ENCODE measurements at regions not wholly inside any gene's neighbourhood (a gene's known extent, or its start where the extent isn't known, plus 50 kb on each side); places are given as distances from the start of the nearest gene placed in this dataset.
"Not testable (repeated sequence)": the region's sequence is repeated elsewhere in the genome, so short reads cannot be mapped to it uniquely, and the experiment has no call there.

DNA sequence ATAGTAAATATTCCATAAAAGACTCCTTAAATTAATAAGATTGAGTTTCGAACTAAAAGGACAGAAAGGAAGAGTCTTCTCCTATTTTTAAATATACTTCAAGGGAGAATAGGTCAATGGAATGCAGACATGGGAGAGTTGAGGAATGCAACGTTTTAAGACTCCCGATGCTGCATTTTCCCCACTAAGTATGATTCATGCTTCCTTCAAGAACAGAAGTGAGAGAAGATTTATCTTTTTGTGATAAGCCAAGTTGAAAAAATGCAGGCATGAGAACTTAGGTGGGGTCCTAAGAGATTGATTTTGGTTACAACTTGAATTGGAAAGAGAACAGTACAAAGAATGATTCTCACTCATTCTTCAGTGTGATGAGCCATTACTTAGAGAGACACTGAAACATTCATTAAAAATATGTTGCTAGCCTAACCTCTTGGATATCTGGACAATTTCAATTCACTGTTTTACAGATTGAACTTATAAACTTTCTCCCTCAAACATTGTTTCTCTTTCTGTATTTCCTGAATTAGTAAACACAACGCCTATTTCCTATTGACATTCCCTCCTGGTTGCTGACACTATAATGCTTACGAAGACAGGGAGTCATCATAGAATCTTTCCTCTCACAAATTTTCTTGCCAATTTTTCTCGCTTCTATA, 1666.1 kb upstream of the WWC1 start:
- Histone ChIP-seq H3K27ac (no peak overlapping the region), H3K9me3 (no peaks in the 10 kb centered on the region), H3K4me3 (replicated peaks in 1 of 3) (no peak overlapping the region), H3K27me3 (no peaks in the 10 kb centered on the region), H3K36me3 (no peaks in the 10 kb centered on the region), H3K4me1 (no peaks in the 10 kb centered on the region)
- TF ChIP-seq, protein P1, sequence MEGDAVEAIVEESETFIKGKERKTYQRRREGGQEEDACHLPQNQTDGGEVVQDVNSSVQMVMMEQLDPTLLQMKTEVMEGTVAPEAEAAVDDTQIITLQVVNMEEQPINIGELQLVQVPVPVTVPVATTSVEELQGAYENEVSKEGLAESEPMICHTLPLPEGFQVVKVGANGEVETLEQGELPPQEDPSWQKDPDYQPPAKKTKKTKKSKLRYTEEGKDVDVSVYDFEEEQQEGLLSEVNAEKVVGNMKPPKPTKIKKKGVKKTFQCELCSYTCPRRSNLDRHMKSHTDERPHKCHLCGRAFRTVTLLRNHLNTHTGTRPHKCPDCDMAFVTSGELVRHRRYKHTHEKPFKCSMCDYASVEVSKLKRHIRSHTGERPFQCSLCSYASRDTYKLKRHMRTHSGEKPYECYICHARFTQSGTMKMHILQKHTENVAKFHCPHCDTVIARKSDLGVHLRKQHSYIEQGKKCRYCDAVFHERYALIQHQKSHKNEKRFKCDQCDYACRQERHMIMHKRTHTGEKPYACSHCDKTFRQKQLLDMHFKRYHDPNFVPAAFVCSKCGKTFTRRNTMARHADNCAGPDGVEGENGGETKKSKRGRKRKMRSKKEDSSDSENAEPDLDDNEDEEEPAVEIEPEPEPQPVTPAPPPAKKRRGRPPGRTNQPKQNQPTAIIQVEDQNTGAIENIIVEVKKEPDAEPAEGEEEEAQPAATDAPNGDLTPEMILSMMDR (IDR thresholded peaks at IDR 0.05): no peak
- no peak for TF ChIP-seq POLR2A (IDR thresholded peaks at IDR 0.05)
- 56 to 63% methylated on average over 6 of the region's 6 CpGs for WGBS, 2 donors
- DNase-seq: no peak
- intact Hi-C loops (cut with DNase I): no loop called here

GRCh38 chr5:166637295-166637694, 1654.2 kb upstream of the WWC1 start:
- TF ChIP-seq, protein P1 (IDR thresholded peaks at IDR 0.05): no peak
- TF ChIP-seq POLR2A (IDR thresholded peaks at IDR 0.05): no peak
- H3K9me3 ChIP-seq: no peaks in the 10 kb centered on the region
- intact Hi-C loops (cut with DNase I): no loop called here
- H3K4me1 ChIP-seq: no peaks in the 10 kb centered on the region
- H3K4me3 ChIP-seq (replicated peaks in 1 of 3): no peak overlapping the region
- no peaks in the 10 kb centered on the region for H3K36me3 ChIP-seq
- no peak overlapping the region for H3K27ac ChIP-seq
- no peaks in the 10 kb centered on the region for H3K27me3 ChIP-seq
- 93 to 100% methylated on average over 1 of the region's 1 CpG for WGBS, 2 donors
- no peak for DNase-seq

GRCh38 chr5:166639151-166639550, 1652.3 kb upstream of the WWC1 start:
- TF ChIP-seq, protein P1 (IDR thresholded peaks at IDR 0.05): no peak
- no peak for TF ChIP-seq POLR2A (IDR thresholded peaks at IDR 0.05)
- no peaks in the 10 kb centered on the region for H3K27me3 ChIP-seq
- no peaks in the 10 kb centered on the region for H3K9me3 ChIP-seq
- WGBS, 2 donors: 98 to 100% methylated on average over 2 of the region's 2 CpGs
- H3K27ac ChIP-seq: no peak overlapping the region
- no peak overlapping the region for H3K4me3 ChIP-seq (replicated peaks in 1 of 3)
- H3K4me1 ChIP-seq: no peaks in the 10 kb centered on the region
- no peak for DNase-seq
- intact Hi-C loops (cut with DNase I): no loop called here
- H3K36me3 ChIP-seq: no peaks in the 10 kb centered on the region

GRCh38 chr5:166640136-166640535, 1651.3 kb upstream of the WWC1 start:
- H3K36me3 ChIP-seq; DNase-seq; H3K27me3 ChIP-seq; H3K4me3 ChIP-seq (replicated peaks in 1 of 3); H3K9me3 ChIP-seq; H3K27ac ChIP-seq; H3K4me1 ChIP-seq; intact Hi-C loops (cut with DNase I): not testable (repeated sequence)
- WGBS, 2 donors: 84 to 86% methylated on average over 10 of the region's 10 CpGs

DNA sequence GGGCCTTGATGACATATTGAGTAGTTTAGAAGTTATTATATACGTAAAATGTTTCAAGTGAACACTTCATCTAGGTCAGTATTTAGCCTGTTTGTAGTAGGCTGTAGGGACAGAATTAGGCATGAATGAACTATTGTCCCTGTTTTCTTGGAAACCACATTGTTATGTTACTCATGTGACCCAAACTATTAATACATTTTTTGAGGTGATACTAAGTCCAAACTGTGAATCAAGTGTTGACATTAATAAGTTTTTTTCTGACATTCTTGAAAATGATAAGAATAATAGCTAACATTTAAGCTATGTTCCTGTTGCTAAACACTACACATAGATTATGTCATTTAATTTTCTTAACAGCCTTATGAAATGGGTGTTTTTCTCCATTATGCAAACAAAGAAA, 1642.7 kb upstream of the WWC1 start:
- Histone ChIP-seq H3K27me3 (no peaks in the 10 kb centered on the region), H3K27ac (no peak overlapping the region), H3K9me3 (no peaks in the 10 kb centered on the region), H3K4me1 (no peaks in the 10 kb centered on the region), H3K4me3 (replicated peaks in 1 of 3) (no peak overlapping the region), H3K36me3 (no peaks in the 10 kb centered on the region)
- no peak for DNase-seq
- TF ChIP-seq, protein P1 (IDR thresholded peaks at IDR 0.05): no peak
- no peak for TF ChIP-seq POLR2A (IDR thresholded peaks at IDR 0.05)
- intact Hi-C loops (cut with DNase I): no loop called here
- 77 to 79% methylated on average over 1 of the region's 1 CpG for WGBS, 2 donors

Data from thyroid gland (tissue), 4 donors.